H1 (cell line): ENCODE measurements at regions not wholly inside any gene's neighbourhood (a gene's known extent, or its start where the extent isn't known, plus 50 kb on each side); places are given as distances from the start of the nearest gene placed in this dataset.

ENCODE experiments used
- CTCF ChIA-PET: fragments of 300-600 bp; sonication (Branson Sonifier 250); formaldehyde crosslinking; loops from one replicate; lab custom pipeline; 2021; ENCODE audit not compliant: partially characterized antibody; lab: Charles Lee
- POLR2A ChIA-PET: fragments of 300-600 bp; sonication (Branson Sonifier 250); formaldehyde crosslinking; loops from one replicate; lab custom pipeline; 2021; ENCODE audit warnings: inconsistent platforms; ENCODE audit not compliant: partially characterized antibody; lab: Charles Lee
- DNase-seq, 2 experiments: peaks; one replicate each; pipeline versions ENCODE4 v3.0.0 to v3.0.0-alpha.2; 2010 to 2022; ENCODE audit warnings: low spot score in 2 of 2, low read depth in 1 of 2, mixed read lengths in 1 of 2
- FAIRE-seq: peaks from 2 replicates; lab custom pipeline; 2011; peaks lifted over from hg19 to GRCh38; lab: Jason Lieb, UNC
- H2AFZ ChIP-seq: 2 replicates; pipeline ENCODE4 v1.8.1; 2012; ENCODE audit warnings: low read length, inconsistent platforms
- H2AK5ac ChIP-seq: 2 replicates; pipeline ENCODE4 v1.6.1; 2013; ENCODE audit warnings: low read depth, low read length
- H2BK120ac ChIP-seq: replicated peaks from 2 replicates; pipeline ENCODE3; 2013; ENCODE audit warnings: low read depth, low read length, inconsistent platforms
- H2BK12ac ChIP-seq: 2 replicates; pipeline ENCODE4 v1.6.1; 2013; ENCODE audit warnings: low read depth, low read length
- H2BK15ac ChIP-seq: 2 replicates; pipeline ENCODE4 v1.6.1; 2013; ENCODE audit warnings: low read length
- H2BK20ac ChIP-seq: 2 replicates; pipeline ENCODE4 v1.6.1; 2013; ENCODE audit warnings: low read length
- H2BK5ac ChIP-seq: 2 replicates; pipeline ENCODE4 v1.6.1; 2013; ENCODE audit warnings: low read depth, low read length
- H3K14ac ChIP-seq: 2 replicates; pipeline ENCODE4 v1.6.1; 2013; ENCODE audit warnings: inconsistent platforms; ENCODE audit not compliant: insufficient read length
- H3K18ac ChIP-seq: 2 replicates; pipeline ENCODE4 v1.6.1; 2013; ENCODE audit warnings: low read length; ENCODE audit errors: extremely low read depth
- H3K23ac ChIP-seq: 2 replicates; pipeline ENCODE4 v1.6.1; 2013; ENCODE audit warnings: inconsistent platforms; ENCODE audit not compliant: insufficient read length
- H3K23me2 ChIP-seq: 2 replicates; pipeline ENCODE4 v1.6.1; 2013; ENCODE audit warnings: low read depth, low read length
- H3K27ac ChIP-seq: 2 replicates; pipeline ENCODE4 v1.6.1; 2011; ENCODE audit warnings: low read depth, low read length, inconsistent platforms
- H3K27me3 ChIP-seq, 4 experiments: replicated peaks in 1 of 4; 1 replicate in 1 of 4; 2 replicates in 3 of 4; pipeline versions ENCODE4 v1.6.1 to v1.8.1; 2011 to 2013; ENCODE audit warnings: low read length in 3 of 4, mild to moderate bottlenecking in 3 of 4, inconsistent platforms in 2 of 4, mixed read lengths in 2 of 4, moderate library complexity in 1 of 4; ENCODE audit not compliant: control insufficient read depth in 3 of 4, insufficient read depth in 3 of 4; ENCODE audit errors: extremely low read depth in 1 of 4
- H3K36me3 ChIP-seq, 4 experiments: 2 replicates each; pipeline versions ENCODE4 v1.6.1 to v1.8.1; 2011 to 2013; ENCODE audit warnings: mild to moderate bottlenecking in 4 of 4, low read length in 3 of 4, moderate library complexity in 2 of 4, control low read depth in 1 of 4, inconsistent platforms in 1 of 4; ENCODE audit not compliant: insufficient read depth in 4 of 4, control insufficient read depth in 2 of 4
- H3K4ac ChIP-seq: replicated peaks from 2 replicates; pipeline ENCODE3; 2013; ENCODE audit warnings: low read length, low read depth, mixed read lengths, inconsistent platforms; ENCODE audit not compliant: insufficient read length
- H3K4me1 ChIP-seq, 4 experiments: replicated peaks in 1 of 4; 1 replicate in 1 of 4; 2 replicates in 3 of 4; pipeline versions ENCODE4 v1.6.1 to v1.8.1; 2011 to 2013; ENCODE audit warnings: low read length in 3 of 4, inconsistent platforms in 2 of 4, mixed read lengths in 1 of 4; ENCODE audit not compliant: insufficient read depth in 4 of 4, control insufficient read depth in 3 of 4
- H3K4me2 ChIP-seq, 2 experiments: 2 replicates each; pipeline versions ENCODE4 v1.6.1 to v1.8.1; 2011 to 2013; ENCODE audit warnings: low read depth in 2 of 2, low read length in 2 of 2, control low read depth in 1 of 2, inconsistent platforms in 1 of 2, mild to moderate bottlenecking in 1 of 2; ENCODE audit not compliant: insufficient read depth in 1 of 2
- H3K4me3 ChIP-seq, 4 experiments: fragments of 200-600, 300-600 bp in 1 of 4; sonication (generic), shearing (Covaris generic), sonication (Bioruptor Twin) in 1 of 4; 2 replicates each; pipeline versions ENCODE4 v1.5.1 to v1.8.1; 2011 to 2016; ENCODE audit warnings: low read length in 4 of 4, low read depth in 3 of 4, control low read depth in 2 of 4, inconsistent platforms in 2 of 4, mild to moderate bottlenecking in 2 of 4, mixed read lengths in 1 of 4, moderate library complexity in 1 of 4; ENCODE audit not compliant: insufficient read depth in 2 of 4; ENCODE audit errors: extremely low read depth in 1 of 4
- H3K56ac ChIP-seq: replicated peaks from 2 replicates; pipeline ENCODE3; 2013; ENCODE audit warnings: low read depth, mild to moderate bottlenecking, mixed read lengths, low read length, inconsistent platforms; ENCODE audit not compliant: insufficient read length
- H3K79me1 ChIP-seq: 2 replicates; pipeline ENCODE4 v1.6.1; 2013; ENCODE audit warnings: low read depth, low read length, control low read depth
- H3K79me2 ChIP-seq, 2 experiments: 2 replicates each; pipeline versions ENCODE4 v1.6.1 to v1.8.1; 2012 to 2013; ENCODE audit warnings: low read length in 2 of 2, mild to moderate bottlenecking in 2 of 2, inconsistent platforms in 1 of 2; ENCODE audit not compliant: insufficient read depth in 2 of 2, control insufficient read depth in 1 of 2
- H3K9ac ChIP-seq, 4 experiments: replicated peaks in 1 of 4; 1 replicate in 1 of 4; 2 replicates in 3 of 4; pipeline versions ENCODE4 v1.6.1 to v1.8.1; 2011 to 2013; ENCODE audit warnings: low read depth in 3 of 4, low read length in 3 of 4, control low read depth in 2 of 4, mild to moderate bottlenecking in 2 of 4, moderate library complexity in 2 of 4, inconsistent platforms in 1 of 4; ENCODE audit errors: extremely low read depth in 1 of 4
- H3K9me3 ChIP-seq, 2 experiments: 2 replicates each; pipeline versions ENCODE4 v1.6.1 to v1.8.1; 2012 to 2013; ENCODE audit warnings: mild to moderate bottlenecking in 2 of 2, moderate library complexity in 2 of 2, control low read depth in 1 of 2, inconsistent platforms in 1 of 2, low read depth in 1 of 2, low read length in 1 of 2, mixed read lengths in 1 of 2; ENCODE audit not compliant: insufficient read depth in 2 of 2
- H4K20me1 ChIP-seq, 2 experiments: replicated peaks in 1 of 2; 2 replicates each; pipeline versions ENCODE3 to v1.8.1; 2011 to 2013; ENCODE audit warnings: inconsistent platforms in 2 of 2, low read length in 2 of 2, mild to moderate bottlenecking in 1 of 2; ENCODE audit not compliant: insufficient read depth in 2 of 2, control insufficient read depth in 1 of 2
- H4K5ac ChIP-seq: 2 replicates; pipeline ENCODE4 v1.6.1; 2013; ENCODE audit warnings: low read length, low read depth, mixed read lengths, inconsistent platforms; ENCODE audit not compliant: insufficient read length
- H4K8ac ChIP-seq: 2 replicates; pipeline ENCODE4 v1.8.0; 2013; ENCODE audit warnings: mild to moderate bottlenecking, moderate library complexity, low read length, inconsistent platforms; ENCODE audit not compliant: insufficient read depth; ENCODE audit errors: extremely low read depth
- H4K91ac ChIP-seq: replicated peaks from 2 replicates; pipeline ENCODE3; 2013; ENCODE audit warnings: low read length, mixed read lengths, inconsistent platforms; ENCODE audit not compliant: insufficient read length
- CBX5 ChIP-seq: fragments of 300-800, 300-1000 bp; sonication (generic); IDR thresholded peaks from 2 replicates; pipeline ENCODE4 v1.7.1; 2016; ENCODE audit warnings: antibody characterized with exemption, low read length, low read depth
- CEBPB ChIP-seq: IDR thresholded peaks from 2 replicates; pipeline ENCODE4 v1.6.1; 2012; ENCODE audit warnings: low read depth, low read length
- CTCF ChIP-seq, 3 experiments: IDR thresholded peaks; 1 replicate in 2 of 3; 2 replicates in 1 of 3; pipeline versions ENCODE4 v1.5.1 to v1.6.1; 2011; ENCODE audit warnings: low read length in 3 of 3, mild to moderate bottlenecking in 3 of 3, inconsistent platforms in 2 of 3, low read depth in 1 of 3, moderate library complexity in 1 of 3; ENCODE audit not compliant: insufficient read depth in 1 of 3; ENCODE audit errors: control extremely low read depth in 1 of 3
- HDAC6 ChIP-seq: IDR thresholded peaks from one replicate; pipeline ENCODE4 v1.7.1; 2012; ENCODE audit warnings: low read depth, mild to moderate bottlenecking, inconsistent platforms, low read length, moderate library complexity
- KDM1A ChIP-seq: fragments of 200-600, 300-600 bp; sonication (generic); IDR thresholded peaks from 2 replicates; pipeline ENCODE4 v1.7.1; 2016; ENCODE audit warnings: mild to moderate bottlenecking, low read length, borderline replicate concordance
- MAFK ChIP-seq: IDR thresholded peaks from 2 replicates; pipeline ENCODE4 v1.6.1; 2012; ENCODE audit warnings: low read depth, mild to moderate bottlenecking, improper control_type of control experiment, low read length
- NANOG ChIP-seq: IDR thresholded peaks from 2 replicates; pipeline ENCODE4 v1.6.1; 2011; ENCODE audit warnings: low read length, low read depth, mild to moderate bottlenecking, inconsistent platforms; ENCODE audit not compliant: insufficient read depth, poor library complexity, severe bottlenecking
- PHF8 ChIP-seq: fragments of 200-600 bp; sonication (generic); conservative IDR thresholded peaks from 2 replicates; pipeline ENCODE4 v1.7.1; 2012; ENCODE audit warnings: low read depth, mild to moderate bottlenecking, inconsistent platforms, low read length, moderate library complexity
- RNF2 ChIP-seq: fragments of 200-900, 300-1000 bp; sonication (generic); IDR thresholded peaks from 2 replicates; pipeline ENCODE4 v1.7.1; 2016; ENCODE audit warnings: borderline replicate concordance, low read depth, mild to moderate bottlenecking, antibody characterized with exemption, low read length; ENCODE audit not compliant: poor library complexity, severe bottlenecking; ENCODE audit errors: missing control alignments
- RXRA ChIP-seq: IDR thresholded peaks from 2 replicates; pipeline ENCODE4 v1.6.1; 2011; ENCODE audit warnings: low read depth, mild to moderate bottlenecking, low read length, moderate library complexity; ENCODE audit not compliant: insufficient read depth
- TBP ChIP-seq: IDR thresholded peaks from 2 replicates; pipeline ENCODE4 v1.6.1; 2011; ENCODE audit warnings: low read depth, low read length, improper control_type of control experiment
- WGBS, 2 experiments: shearing (Covaris generic) in 1 of 2; methylation state at CpG; one replicate each; pipeline versions ENCODE4 v1.1.6 to v1.1.7; 2013 to 2015; ENCODE audit warnings: low lambda C conversion rate in 2 of 2, mixed read lengths in 2 of 2, inconsistent platforms in 1 of 2, low coverage in 1 of 2, missing lambda C conversion rate in 1 of 2; ENCODE audit not compliant: insufficient replicate concordance in 2 of 2, insufficient coverage in 1 of 2, insufficient read length in 1 of 2; ENCODE audit errors: extremely low coverage in 1 of 2, missing lambda C conversion rate in 1 of 2; 5-methylcytosine and 5-hydroxymethylcytosine counted together

- Histone ChIP-seq H3K23ac (no peak overlapping the region), H3K4me3 (no peak overlapping the region), H3K14ac (no peak overlapping the region), H3K9me3 (no peaks in the 10 kb centered on the region), H2BK15ac (no peak overlapping the region), H2BK12ac (no peak overlapping the region), H3K4ac (no peak overlapping the region), H3K56ac (no peak overlapping the region), H3K27me3 (no peaks in the 10 kb centered on the region), H4K8ac (no peak overlapping the region), H2BK120ac (no peak overlapping the region), H3K9ac (no peak overlapping the region), H3K79me2 (no peaks in the 10 kb centered on the region), H2BK5ac (no peak overlapping the region), H4K20me1 (no peaks in the 10 kb centered on the region), H3K4me1 (no peaks in the 10 kb centered on the region; a peak in 1 of 7 replicates), H3K23me2 (no peaks in the 10 kb centered on the region; the same call in 1 of the 2 replicates), H2AK5ac (no peak overlapping the region), H3K79me1 (no peaks in the 10 kb centered on the region), H2BK20ac (no peak overlapping the region), H4K5ac (no peak overlapping the region), H3K18ac (no peak overlapping the region), H3K27ac (no peak overlapping the region), H3K4me2 (no peak overlapping the region), H2AFZ (no peak overlapping the region), H4K91ac (no peak overlapping the region), H3K36me3 (no peaks in the 10 kb centered on the region)
- ChIA-PET POLR2A (no interaction called here), CTCF (no interaction called here)
- no peak for FAIRE-seq
- no peak for DNase-seq
- 94% methylated on average over 1 of the region's 1 CpG; no CpG with 5 or more reads in 1 of the 2 experiments for WGBS, 2 experiments
- TF ChIP-seq PHF8 (no peak), RNF2 (no peak), MAFK (no peak), RXRA (no peak), TBP (no peak), KDM1A (no peak), NANOG (no peak), HDAC6 (no peak), CTCF (IDR thresholded peaks at IDR 0.05; ENCODE audit: control extremely low read depth in 1 of 3, insufficient read depth in 1 of 3, low read depth in 1 of 3, low read length in 3 of 3) (no peak), CBX5 (no peak), CEBPB (no peak)
These were observed 480.2 kb downstream of the FAT4 start for GRCh38 chr4:125794989-125795388.
